ENCODE measurements at regions not wholly inside any gene's neighbourhood (a gene's known extent, or its start where the extent isn't known, plus 50 kb on each side); places are given as distances from the start of the nearest gene placed in this dataset.
A peak's percentile ranks its signal among the peaks of the same experiment; 100 is the strongest.
"Not testable (repeated sequence)": the region's sequence is repeated elsewhere in the genome, so short reads cannot be mapped to it uniquely, and the experiment has no call there.

- no peak for DNase-seq
Observed at GRCh38 chr4:123501733-123502132, 105.1 kb downstream of the SPRY1 start.

- no peak for DNase-seq
Observed at GRCh38 chr4:123503698-123504363, 107.2 kb downstream of the SPRY1 start.

GRCh38 chr4:123505095-123506010 is 108.8 kb downstream of the SPRY1 start:
- DNase-seq: peak; percentile 67

GRCh38 chr4:123506011-123506695 is 109.6 kb downstream of the SPRY1 start:
- DNase-seq: no peak

- no peak for DNase-seq
Observed at GRCh38 chr4:123507376-123507775, 110.8 kb downstream of the SPRY1 start.

GRCh38 chr4:123510221-123510620 is 113.6 kb downstream of the SPRY1 start:
- DNase-seq: no peak

- DNase-seq: no peak
Observed at GRCh38 chr4:123510659-123511058, 114.1 kb downstream of the SPRY1 start.

GRCh38 chr4:123516576-123516975 is 120.0 kb downstream of the SPRY1 start:
- no peak for DNase-seq

GRCh38 chr4:123517176-123517575 is 120.6 kb downstream of the SPRY1 start:
- no peak for DNase-seq

- no peak for DNase-seq
Observed at GRCh38 chr4:123517971-123518370, 121.4 kb downstream of the SPRY1 start.

GRCh38 chr4:123520325-123520724 is 123.7 kb downstream of the SPRY1 start:
- DNase-seq: no peak

- no peak for DNase-seq
Observed at GRCh38 chr4:123522081-123522480, 125.5 kb downstream of the SPRY1 start.

GRCh38 chr4:123522646-123523045 is 126.1 kb downstream of the SPRY1 start:
- no peak for DNase-seq

- DNase-seq: no peak
Observed at GRCh38 chr4:123524958-123525628, 128.5 kb downstream of the SPRY1 start.

GRCh38 chr4:123526511-123526910 is 129.9 kb downstream of the SPRY1 start:
- no peak for DNase-seq

GRCh38 chr4:123528501-123529277 is 132.1 kb downstream of the SPRY1 start:
- no peak for DNase-seq

- DNase-seq: no peak
Observed at GRCh38 chr4:123529278-123529568, 132.6 kb downstream of the SPRY1 start.

- DNase-seq: no peak
Observed at GRCh38 chr4:123530357-123530756, 133.8 kb downstream of the SPRY1 start.

- DNase-seq: no peak
Observed at GRCh38 chr4:123535037-123535748, 138.6 kb downstream of the SPRY1 start.

- DNase-seq: no peak
Observed at GRCh38 chr4:123536225-123536624, 139.6 kb downstream of the SPRY1 start.

GRCh38 chr4:123537906-123538402 is 141.4 kb downstream of the SPRY1 start:
- not testable (repeated sequence) for DNase-seq

All from activated CD8-positive, alpha-beta memory T cell treated with anti-CD3 and anti-CD28 coated beads, Interleukin-2, amount 50 U/mL, for 48 hours (primary cell).